Ovary (tissue), 3 donors: ENCODE measurements at regions not wholly inside any gene's neighbourhood (a gene's known extent, or its start where the extent isn't known, plus 50 kb on each side); places are given as distances from the start of the nearest gene placed in this dataset.

Experiments
- EP300 ChIP-seq: sonication (generic); formaldehyde crosslinking; IDR thresholded peaks from one replicate; pipeline ENCODE4 v1.6.1; 2017; ENCODE audit warnings: antibody characterized with exemption
- POLR2A ChIP-seq: fragments of 450-650 bp; IDR thresholded peaks from one replicate; pipeline ENCODE4 v1.6.1; 2017; ENCODE audit warnings: antibody characterized with exemption, mild to moderate bottlenecking, moderate library complexity
- TF ChIP-seq, protein P1 (sequence below), 3 donors: fragments of 450-650 bp in 2 of 3; fragments of 200-600 bp in 1 of 3; IDR thresholded peaks; one replicate each; pipeline versions ENCODE4 v1.5.1 to v1.8.0; 2016 to 2022; ENCODE audit warnings: antibody characterized with exemption in 3 of 3, mild to moderate bottlenecking in 1 of 3
- donor health status: DM: no; HTN: no; CAD: no.

- TF ChIP-seq, protein P1, sequence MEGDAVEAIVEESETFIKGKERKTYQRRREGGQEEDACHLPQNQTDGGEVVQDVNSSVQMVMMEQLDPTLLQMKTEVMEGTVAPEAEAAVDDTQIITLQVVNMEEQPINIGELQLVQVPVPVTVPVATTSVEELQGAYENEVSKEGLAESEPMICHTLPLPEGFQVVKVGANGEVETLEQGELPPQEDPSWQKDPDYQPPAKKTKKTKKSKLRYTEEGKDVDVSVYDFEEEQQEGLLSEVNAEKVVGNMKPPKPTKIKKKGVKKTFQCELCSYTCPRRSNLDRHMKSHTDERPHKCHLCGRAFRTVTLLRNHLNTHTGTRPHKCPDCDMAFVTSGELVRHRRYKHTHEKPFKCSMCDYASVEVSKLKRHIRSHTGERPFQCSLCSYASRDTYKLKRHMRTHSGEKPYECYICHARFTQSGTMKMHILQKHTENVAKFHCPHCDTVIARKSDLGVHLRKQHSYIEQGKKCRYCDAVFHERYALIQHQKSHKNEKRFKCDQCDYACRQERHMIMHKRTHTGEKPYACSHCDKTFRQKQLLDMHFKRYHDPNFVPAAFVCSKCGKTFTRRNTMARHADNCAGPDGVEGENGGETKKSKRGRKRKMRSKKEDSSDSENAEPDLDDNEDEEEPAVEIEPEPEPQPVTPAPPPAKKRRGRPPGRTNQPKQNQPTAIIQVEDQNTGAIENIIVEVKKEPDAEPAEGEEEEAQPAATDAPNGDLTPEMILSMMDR (IDR thresholded peaks at IDR 0.05): no peak
- no peak for TF ChIP-seq POLR2A
- no peak for TF ChIP-seq EP300
Observed at GRCh38 chr10:35911954-35912353, 269.9 kb upstream of the FZD8 start.
